Stomach (tissue), 8 donors: ENCODE measurements at regions not wholly inside any gene's neighbourhood (a gene's known extent, or its start where the extent isn't known, plus 50 kb on each side); places are given as distances from the start of the nearest gene placed in this dataset.

ENCODE experiments used
- DNase-seq, 2 donors: peaks; one replicate each; pipeline versions ENCODE4 v3.0.0 to v3.0.0-alpha.2; 2013 to 2019
- H3K27ac ChIP-seq, 5 donors: fragments of 200-600 bp in 4 of 5; sonication (generic) in 4 of 5; one replicate each; pipeline ENCODE4 v1.5.1; 2013 to 2019; ENCODE audit warnings: mild to moderate bottlenecking in 1 of 5, moderate library complexity in 1 of 5
- H3K27me3 ChIP-seq, 3 donors: fragments of 200-600 bp; sonication (generic); one replicate each; pipeline ENCODE4 v1.5.1; 2017 to 2019; ENCODE audit warnings: mixed run types in 1 of 3
- H3K36me3 ChIP-seq, 4 donors: fragments of 200-600 bp; sonication (generic); 1 replicate in 3 of 4; 2 replicates in 1 of 4; pipeline ENCODE4 v1.5.1; 2016 to 2019
- H3K4me1 ChIP-seq, 4 donors: fragments of 200-600 bp; sonication (generic); one replicate each; pipeline ENCODE4 v1.5.1; 2016 to 2019
- H3K4me3 ChIP-seq, 4 donors: fragments of 200-600 bp; sonication (generic) in 3 of 4; one replicate each; pipeline ENCODE4 v1.5.1; 2016 to 2019; ENCODE audit warnings: mild to moderate bottlenecking in 1 of 4
- H3K9me3 ChIP-seq, 4 donors: fragments of 200-600 bp; sonication (generic); one replicate each; pipeline ENCODE4 v1.5.1; 2016 to 2019
- CTCF ChIP-seq, 7 experiments: fragments of 450-650 bp in 4 of 7; fragments of 200-600 bp in 3 of 7; sonication (generic) in 3 of 7; IDR thresholded peaks; one replicate each; pipeline ENCODE4 v1.5.1; 2016 to 2019; ENCODE audit warnings: antibody characterized with exemption in 7 of 7, control low read depth in 2 of 7, mild to moderate bottlenecking in 1 of 7
- EP300 ChIP-seq: sonication (generic); formaldehyde crosslinking; IDR thresholded peaks from one replicate; pipeline ENCODE4 v1.6.1; 2017; ENCODE audit warnings: antibody characterized with exemption
- POLR2A ChIP-seq, 4 donors: fragments of 450-650 bp; IDR thresholded peaks; one replicate each; pipeline ENCODE4 v1.6.1; 2016; ENCODE audit warnings: antibody characterized with exemption in 4 of 4, control low read depth in 2 of 4, mild to moderate bottlenecking in 1 of 4, moderate library complexity in 1 of 4
- POLR2AphosphoS5 ChIP-seq, 3 donors: sonication (generic); formaldehyde crosslinking; IDR thresholded peaks; one replicate each; pipeline ENCODE4 v1.6.1; 2016; ENCODE audit warnings: antibody characterized with exemption in 3 of 3
- WGBS, 5 donors: extraction: QIAGEN DNeasy Blood & Tissue Kit in 3 of 5; methylation state at CpG; one replicate each; pipeline versions ENCODE4 v1.1.5 to v1.1.7; 2013 to 2018; 5-methylcytosine and 5-hydroxymethylcytosine counted together
- intact Hi-C: fragments of 100-400 bp; cut with DNase I; formaldehyde crosslinking; loops from one replicate; pipeline ENCODE4 v1.15.1; 2023; ENCODE audit warnings: low total_unique reads
- donor health status: healthy with polysubstance abuse.
- donor health status: Bipolar disorder and iron deficiency.
- donor health status: healthy.

- WGBS, 5 donors, result 60 to 80% (median 62%) methylated on average over 1 of the region's 1 CpG
- no peaks in the 10 kb centered on the region for H3K36me3 ChIP-seq
- intact Hi-C loops, result no loop called here
- H3K4me1 ChIP-seq, result no peaks in the 10 kb centered on the region
- no peak for DNase-seq
- no peak overlapping the region for H3K4me3 ChIP-seq
- TF ChIP-seq POLR2A (IDR thresholded peaks at IDR 0.05), result no peak
- TF ChIP-seq POLR2AphosphoS5 (IDR thresholded peaks at IDR 0.05), result no peak
- TF ChIP-seq CTCF (IDR thresholded peaks at IDR 0.05), result no peak
- no peak for TF ChIP-seq EP300
- H3K27ac ChIP-seq, result no peak overlapping the region
- H3K9me3 ChIP-seq, result peaks cover 0 to 9% (median 0%) of the 10 kb centered on the region in 4 donors
- no peaks in the 10 kb centered on the region for H3K27me3 ChIP-seq
These were observed 367.4 kb downstream of the ZBBX start for GRCh38 chr3:167012691-167013090.

- Histone ChIP-seq H3K27me3 (no peaks in the 10 kb centered on the region), H3K36me3 (no peaks in the 10 kb centered on the region), H3K4me3 (no peak overlapping the region), H3K9me3 (peaks cover 0 to 9% (median 0%) of the 10 kb centered on the region in 4 donors), H3K4me1 (no peaks in the 10 kb centered on the region), H3K27ac (no peak overlapping the region)
- no peak for TF ChIP-seq CTCF (IDR thresholded peaks at IDR 0.05)
- no peak for TF ChIP-seq EP300
- TF ChIP-seq POLR2AphosphoS5 (IDR thresholded peaks at IDR 0.05), result no peak
- TF ChIP-seq POLR2A (IDR thresholded peaks at IDR 0.05), result no peak
- intact Hi-C loops, result no loop called here
- DNase-seq, result no peak
These were observed 371.3 kb downstream of the ZBBX start for GRCh38 chr3:167008791-167009190.

- TF ChIP-seq POLR2AphosphoS5 (IDR thresholded peaks at IDR 0.05) (no peak), POLR2A (IDR thresholded peaks at IDR 0.05) (no peak), EP300 (no peak), CTCF (IDR thresholded peaks at IDR 0.05) (no peak)
- no peak overlapping the region for H3K4me3 ChIP-seq
- H3K36me3 ChIP-seq, result no peaks in the 10 kb centered on the region
- H3K9me3 ChIP-seq, result peaks cover 0 to 24% (median 9%) of the 10 kb centered on the region in 4 donors
- no peaks in the 10 kb centered on the region for H3K4me1 ChIP-seq
- intact Hi-C loops, result no loop called here
- DNase-seq, result no peak
- no peak overlapping the region for H3K27ac ChIP-seq
- no peaks in the 10 kb centered on the region for H3K27me3 ChIP-seq
- 85 to 93% (median 90%) methylated on average over 4 of the region's 4 CpGs for WGBS, 5 donors
These were observed 378.7 kb downstream of the ZBBX start for GRCh38 chr3:167001374-167001773.

GRCh38 chr3:166993015-166993630 is 387.0 kb downstream of the ZBBX start:
- WGBS, 5 donors, result 58 to 74% (median 67%) methylated on average over 2 of the region's 2 CpGs
- Histone ChIP-seq H3K27me3 (no peaks in the 10 kb centered on the region), H3K36me3 (no peaks in the 10 kb centered on the region), H3K4me3 (no peak overlapping the region), H3K27ac (no peak overlapping the region), H3K4me1 (no peaks in the 10 kb centered on the region), H3K9me3 (no peaks in the 10 kb centered on the region)
- DNase-seq, result no peak
- intact Hi-C loops, result no loop called here
- TF ChIP-seq POLR2AphosphoS5 (IDR thresholded peaks at IDR 0.05), result no peak
- TF ChIP-seq CTCF (IDR thresholded peaks at IDR 0.05), result no peak
- TF ChIP-seq POLR2A (IDR thresholded peaks at IDR 0.05), result no peak
- no peak for TF ChIP-seq EP300
